PC-3 (cell line): ENCODE measurements at regions not wholly inside any gene's neighbourhood (a gene's known extent, or its start where the extent isn't known, plus 50 kb on each side); places are given as distances from the start of the nearest gene placed in this dataset.

Experiments
- ATAC-seq: fragments of 200-7000 bp; cut with Tn5 transposase; 2 replicates; pipeline ENCODE4 v1.9.1; 2020; ENCODE audit warnings: mild to moderate bottlenecking, moderate library complexity
- BruUV-seq: library from RNA; stranded (reverse); fragments of 400-500 nt; replicated peaks from 2 replicates; lab custom pipeline; 2021; lab: Mats Ljungman, UMichigan
- CTCF ChIA-PET: fragments of 300-600 bp; sonication (Branson Sonifier 250); formaldehyde crosslinking; loops from one replicate; lab custom pipeline; 2022; ENCODE audit warnings: antibody characterized with exemption; lab: Charles Lee
- POLR2A ChIA-PET: fragments of 300-600 bp; sonication (Branson Sonifier 250); formaldehyde crosslinking; loops from one replicate; lab custom pipeline; 2022; ENCODE audit warnings: antibody characterized with exemption; ENCODE audit not compliant: unreplicated experiment; lab: Charles Lee
- DNase-seq: peaks from one replicate; pipeline ENCODE4 v3.0.0-alpha.2; 2015
- H2AFZ ChIP-seq: fragments of 300-600 bp; sonication (generic); 2 replicates; pipeline ENCODE4 v1.6.0; 2016; ENCODE audit warnings: antibody characterized with exemption, low read length
- H3F3A ChIP-seq: fragments of 300-600 bp; sonication (generic); one replicate; pipeline ENCODE4 v1.6.0; 2017; ENCODE audit warnings: antibody characterized with exemption, low read length, control low read depth, mild to moderate bottlenecking; ENCODE audit not compliant: unreplicated experiment
- H3K27ac ChIP-seq: fragments of 300-600 bp; sonication (generic); 2 replicates; pipeline ENCODE4 v1.5.1; 2016; ENCODE audit warnings: mild to moderate bottlenecking, low read length
- H3K27me3 ChIP-seq: fragments of 300-600 bp; sonication (generic); 2 replicates; pipeline ENCODE4 v1.6.1; 2016; ENCODE audit warnings: low read length, mixed read lengths
- H3K36me3 ChIP-seq: fragments of 300-600 bp; sonication (generic); 2 replicates; pipeline ENCODE4 v1.6.1; 2016; ENCODE audit warnings: low read depth, mixed run types, low read length, mixed read lengths
- H3K4me1 ChIP-seq: fragments of 300-600 bp; sonication (generic); 2 replicates; pipeline ENCODE4 v1.5.1; 2016; ENCODE audit warnings: low read length; ENCODE audit not compliant: insufficient read depth
- H3K4me2 ChIP-seq: fragments of 300-600 bp; sonication (generic); 2 replicates; pipeline ENCODE4 v1.6.0; 2016; ENCODE audit warnings: low read length
- H3K4me3 ChIP-seq: fragments of 300-600 bp; sonication (generic); 2 replicates; pipeline ENCODE4 v1.5.1; 2016; ENCODE audit warnings: mild to moderate bottlenecking, low read length, mixed read lengths
- H3K79me2 ChIP-seq: fragments of 300-600 bp; sonication (generic); 2 replicates; pipeline ENCODE4 v1.6.1; 2017; ENCODE audit warnings: low read length, mixed read lengths
- H3K9ac ChIP-seq: fragments of 300-600 bp; sonication (generic); 2 replicates; pipeline ENCODE4 v1.6.0; 2016; ENCODE audit warnings: mild to moderate bottlenecking, low read length
- H3K9me2 ChIP-seq: fragments of 300-600 bp; sonication (generic); replicated peaks from 2 replicates; pipeline ENCODE4 v1.6.1; 2016; ENCODE audit warnings: mixed run types, low read length, mixed read lengths
- H3K9me3 ChIP-seq: fragments of 300-600 bp; sonication (generic); 2 replicates; pipeline ENCODE4 v1.6.1; 2016; ENCODE audit warnings: low read length, mixed read lengths
- H4K20me1 ChIP-seq: fragments of 300-600 bp; sonication (generic); 2 replicates; pipeline ENCODE4 v1.6.1; 2016; ENCODE audit warnings: low read length, mixed read lengths
- CTCF ChIP-seq: fragments of 300-600 bp; sonication (generic); conservative IDR thresholded peaks from 2 replicates; pipeline ENCODE4 v1.5.1; 2017; ENCODE audit warnings: antibody characterized with exemption, low read depth, mild to moderate bottlenecking, low read length
- EZH2 ChIP-seq: fragments of 300-600 bp; sonication (generic); IDR thresholded peaks from one replicate; pipeline ENCODE4 v1.6.1; 2017; ENCODE audit warnings: antibody characterized with exemption, mild to moderate bottlenecking, low read length; ENCODE audit not compliant: unreplicated experiment
- EZH2phosphoT487 ChIP-seq: fragments of 300-600 bp; sonication (generic); IDR thresholded peaks from 2 replicates; pipeline ENCODE4 v1.6.1; 2018; ENCODE audit warnings: mild to moderate bottlenecking, antibody characterized with exemption, low read length, borderline replicate concordance
- intact Hi-C: fragments of 100-400 bp; cut with micrococcal nuclease; formaldehyde crosslinking; loops from 2 replicates; pipeline ENCODE4 v1.9.0; 2023

- H3K9me2 ChIP-seq: no peaks in the 10 kb centered on the region
- H3K79me2 ChIP-seq: no peaks in the 10 kb centered on the region
- ATAC-seq: no peak
- no peak overlapping the region for H3K4me2 ChIP-seq
- POLR2A ChIA-PET: interaction anchor here (0.6 kb wide), 1 partner anchor 250 kb away, joined by 4 read pairs; no protein-coding TSS in a partner anchor
- TF ChIP-seq EZH2 (no peak), EZH2phosphoT487 (no peak), CTCF (no peak)
- no peak overlapping the region for H3K9ac ChIP-seq
- no peak overlapping the region for H3K27ac ChIP-seq
- DNase-seq: no peak
- H3K4me3 ChIP-seq: no peak overlapping the region
- H4K20me1 ChIP-seq: no peaks in the 10 kb centered on the region
- peaks cover 25% of the 10 kb centered on the region for H3K27me3 ChIP-seq
- no TSS peak for BruUV-seq
- no peaks in the 10 kb centered on the region for H3F3A ChIP-seq
- no peaks in the 10 kb centered on the region for H3K9me3 ChIP-seq
- H3K36me3 ChIP-seq: no peaks in the 10 kb centered on the region
- H2AFZ ChIP-seq: no peak overlapping the region
- intact Hi-C loops: no loop called here
- CTCF ChIA-PET: no interaction called here
- H3K4me1 ChIP-seq: no peaks in the 10 kb centered on the region
These were observed 190.1 kb upstream of the SPRED2 start for GRCh38 chr2:65622499-65622898.

GRCh38 chr2:65620524-65620923 is 188.1 kb upstream of the SPRED2 start:
- Histone ChIP-seq H3K9me3 (no peaks in the 10 kb centered on the region), H4K20me1 (no peaks in the 10 kb centered on the region), H3K27ac (no peak overlapping the region), H3K36me3 (no peaks in the 10 kb centered on the region), H3K4me1 (no peaks in the 10 kb centered on the region), H3K9ac (no peak overlapping the region), H3K79me2 (no peaks in the 10 kb centered on the region), H3K27me3 (peaks cover 25% of the 10 kb centered on the region), H3K9me2 (no peaks in the 10 kb centered on the region), H3F3A (no peaks in the 10 kb centered on the region), H3K4me3 (no peak overlapping the region), H2AFZ (no peak overlapping the region), H3K4me2 (no peak overlapping the region)
- ChIA-PET CTCF (interaction anchor here (0.6 to 0.7 kb wide), 5 partner anchors 11 to 102 kb away, joined by 4 to 8 read pairs (median 5); no protein-coding TSS in a partner anchor), POLR2A (no interaction called here)
- DNase-seq (peak; percentile 16), ATAC-seq (0 out of 2 replicates have a peak, but pooled peaks have one; percentile 33)
- BruUV-seq: no TSS peak
- TF ChIP-seq EZH2phosphoT487: no peak
- peak; percentile 42; the same call in 1 of the 2 replicates for TF ChIP-seq CTCF
- intact Hi-C loops: no loop called here

GRCh38 chr2:65620026-65620425 is 187.6 kb upstream of the SPRED2 start:
- peaks cover 25% of the 10 kb centered on the region for H3K27me3 ChIP-seq
- intact Hi-C loops: no loop called here

More at GRCh38 chr2:65620026-65620425, 187.6 kb upstream of the SPRED2 start:
- POLR2A ChIA-PET: no interaction called here
- H3K9me2 ChIP-seq: no peaks in the 10 kb centered on the region
- ATAC-seq (no peak), DNase-seq (no peak)
- H3K4me2 ChIP-seq: no peak overlapping the region
- CTCF ChIA-PET: interaction anchor here (0.6 to 0.7 kb wide), 3 partner anchors 17 to 45 kb away, joined by 4 to 7 read pairs (median 5); no protein-coding TSS in a partner anchor
- no peaks in the 10 kb centered on the region for H3K4me1 ChIP-seq
- no peak overlapping the region for H3K4me3 ChIP-seq
- H3F3A ChIP-seq: no peaks in the 10 kb centered on the region
- no TSS peak for BruUV-seq
- TF ChIP-seq EZH2 (no peak), EZH2phosphoT487 (no peak), CTCF (no peak)
- no peak overlapping the region for H3K9ac ChIP-seq
- H3K79me2 ChIP-seq: no peaks in the 10 kb centered on the region
- no peak overlapping the region for H2AFZ ChIP-seq
- H3K27ac ChIP-seq: no peak overlapping the region
- no peaks in the 10 kb centered on the region for H3K9me3 ChIP-seq
- H3K36me3 ChIP-seq: no peaks in the 10 kb centered on the region
- H4K20me1 ChIP-seq: no peaks in the 10 kb centered on the region
